PC-9 (cell line): ENCODE measurements at regions not wholly inside any gene's neighbourhood (a gene's known extent, or its start where the extent isn't known, plus 50 kb on each side); places are given as distances from the start of the nearest gene placed in this dataset.

ENCODE experiments used
- BruUV-seq: library from RNA; stranded (reverse); fragments of 400-500 nt; replicated peaks from 2 replicates; lab custom pipeline; 2021; lab: Mats Ljungman, UMichigan
- CTCF ChIA-PET: fragments of 300-600 bp; sonication (Branson Sonifier 250); formaldehyde crosslinking; loops from one replicate; lab custom pipeline; 2022; ENCODE audit warnings: antibody characterized with exemption; lab: Charles Lee
- POLR2A ChIA-PET: fragments of 300-600 bp; sonication (Branson Sonifier 250); formaldehyde crosslinking; loops from one replicate; lab custom pipeline; 2022; ENCODE audit warnings: antibody characterized with exemption; ENCODE audit not compliant: unreplicated experiment; lab: Charles Lee
- DNase-seq, 2 experiments: peaks; one replicate each; pipeline versions ENCODE4 v3.0.0 to v3.0.0-alpha.2; 2015 to 2022; ENCODE audit warnings: mixed read lengths in 1 of 2
- H2AFZ ChIP-seq: fragments of 200-600 bp; sonication (generic); 2 replicates; pipeline ENCODE4 v1.8.1; 2017; ENCODE audit warnings: antibody characterized with exemption
- H3F3A ChIP-seq: fragments of 200-600 bp; sonication (generic); 2 replicates; pipeline ENCODE4 v1.8.1; 2017; ENCODE audit warnings: antibody characterized with exemption, mild to moderate bottlenecking, low read depth; ENCODE audit not compliant: insufficient read depth
- H3K27ac ChIP-seq: fragments of 200-600 bp; sonication (generic); 2 replicates; pipeline ENCODE4 v1.6.1; 2016; ENCODE audit warnings: mixed run types
- H3K27me3 ChIP-seq: fragments of 200-600 bp; sonication (generic); 2 replicates; pipeline ENCODE4 v1.6.1; 2016; ENCODE audit warnings: low read depth, mixed run types; ENCODE audit not compliant: insufficient read depth
- H3K36me3 ChIP-seq: fragments of 200-600 bp; sonication (generic); 2 replicates; pipeline ENCODE4 v1.6.1; 2016; ENCODE audit warnings: low read depth, mixed run types
- H3K4me1 ChIP-seq: fragments of 200-600 bp; sonication (generic); replicated peaks from 2 replicates; pipeline ENCODE4 v1.6.1; 2016; ENCODE audit warnings: mixed run types; ENCODE audit not compliant: insufficient read depth
- H3K4me2 ChIP-seq: fragments of 200-600 bp; sonication (generic); 2 replicates; pipeline ENCODE4 v1.6.1; 2017; ENCODE audit warnings: mixed run types
- H3K4me3 ChIP-seq: fragments of 200-600 bp; sonication (generic); 2 replicates; pipeline ENCODE4 v1.6.1; 2016; ENCODE audit warnings: mixed run types
- H3K79me2 ChIP-seq: fragments of 200-600 bp; sonication (generic); 2 replicates; pipeline ENCODE4 v1.6.1; 2017; ENCODE audit warnings: low read depth, mixed run types
- H3K9me2 ChIP-seq: fragments of 200-600 bp; sonication (generic); 2 replicates; pipeline ENCODE4 v1.8.1; 2017; ENCODE audit warnings: mild to moderate bottlenecking; ENCODE audit not compliant: insufficient read depth
- H3K9me3 ChIP-seq: fragments of 200-600 bp; sonication (generic); 2 replicates; pipeline ENCODE4 v1.8.1; 2016; ENCODE audit warnings: low read depth; ENCODE audit not compliant: insufficient read depth
- H4K20me1 ChIP-seq: fragments of 200-600 bp; sonication (generic); 2 replicates; pipeline ENCODE4 v1.8.1; 2017; ENCODE audit not compliant: insufficient read depth
- CTCF ChIP-seq: fragments of 200-600 bp; sonication (generic); conservative IDR thresholded peaks from 2 replicates; pipeline ENCODE4 v1.6.1; 2017; ENCODE audit warnings: mixed run types, antibody characterized with exemption, mild to moderate bottlenecking, moderate library complexity
- EZH2 ChIP-seq: fragments of 200-600 bp; sonication (generic); IDR thresholded peaks from 2 replicates; pipeline ENCODE4 v1.8.0; 2017; ENCODE audit warnings: antibody characterized with exemption, low read depth
- intact Hi-C: fragments of 100-400 bp; cut with micrococcal nuclease; formaldehyde crosslinking; loops from one replicate; pipeline ENCODE4 v1.10.0; 2022; ENCODE audit not compliant: unreplicated experiment

GRCh38 chr4:30863021-30863420 is 142.9 kb downstream of the PCDH7 start:
- Histone ChIP-seq H3K9me3 (no peaks in the 10 kb centered on the region), H3K36me3 (no peaks in the 10 kb centered on the region), H3K4me1 (peaks cover 25% of the 10 kb centered on the region), H3K27ac (no peak overlapping the region), H3K4me3 (no peak overlapping the region), H3K9me2 (no peaks in the 10 kb centered on the region), H3K79me2 (no peaks in the 10 kb centered on the region), H2AFZ (no peak overlapping the region), H4K20me1 (no peaks in the 10 kb centered on the region), H3K27me3 (no peaks in the 10 kb centered on the region), H3F3A (peaks cover 23% of the 10 kb centered on the region), H3K4me2 (no peak overlapping the region)
- DNase-seq: no peak
- TF ChIP-seq CTCF (no peak), EZH2 (no peak)
- no TSS peak for BruUV-seq
- CTCF ChIA-PET: no interaction called here
- POLR2A ChIA-PET: interaction anchor here (0.6 kb wide), 1 partner anchor 144 kb away, joined by 11 read pairs; no protein-coding TSS in a partner anchor
- intact Hi-C loops: loop anchor here (10.0 kb wide), 1 partner anchor 108 kb away; no protein-coding TSS in a partner anchor

GRCh38 chr4:30865691-30866090 is 145.5 kb downstream of the PCDH7 start:
- H2AFZ ChIP-seq: peak overlapping the region; percentile 52; the same call in 1 of the 2 replicates
- no peaks in the 10 kb centered on the region for H3K9me3 ChIP-seq
- no TSS peak for BruUV-seq
- CTCF ChIA-PET: no interaction called here
- no peak overlapping the region for H3K4me3 ChIP-seq
- H3K4me2 ChIP-seq: peak overlapping the region; percentile 63
- peak overlapping the region; percentile 75 for H3K27ac ChIP-seq
- 0 out of 2 replicates have a peak, but pooled peaks cover 4% of the 10 kb centered on the region for H3K9me2 ChIP-seq
- POLR2A ChIA-PET: no interaction called here
- no peaks in the 10 kb centered on the region for H3K27me3 ChIP-seq
- TF ChIP-seq CTCF (no peak), EZH2 (no peak)
- intact Hi-C loops: loop anchor here (1.0 to 10.0 kb wide), 4 partner anchors 38 to 147 kb away; no protein-coding TSS in a partner anchor
- no peaks in the 10 kb centered on the region for H3K36me3 ChIP-seq
- H4K20me1 ChIP-seq: no peaks in the 10 kb centered on the region
- DNase-seq: no peak
- H3K4me1 ChIP-seq: peaks cover 34% of the 10 kb centered on the region
- peaks cover 25% of the 10 kb centered on the region for H3F3A ChIP-seq
- H3K79me2 ChIP-seq: no peaks in the 10 kb centered on the region

GRCh38 chr4:30866346-30866745 is 146.2 kb downstream of the PCDH7 start:
- H3K9me3 ChIP-seq: no peaks in the 10 kb centered on the region
- no peak for TF ChIP-seq CTCF
- TF ChIP-seq EZH2: no peak
- 0 out of 2 replicates have a peak overlapping the region, but pooled peaks have one; percentile 52 for H2AFZ ChIP-seq
- H3K9me2 ChIP-seq: 0 out of 2 replicates have a peak, but pooled peaks cover 4% of the 10 kb centered on the region
- peak overlapping the region; percentile 21; the same call in 1 of the 2 replicates for H3K4me3 ChIP-seq
- BruUV-seq: no TSS peak
- H3K27ac ChIP-seq: peak overlapping the region; percentile 75
- intact Hi-C loops: loop anchor here (1.0 to 10.0 kb wide), 4 partner anchors 39 to 148 kb away; no protein-coding TSS in a partner anchor
- ChIA-PET CTCF (no interaction called here), POLR2A (interaction anchor here (0.5 to 0.9 kb wide), 2 partner anchors 7 to 146 kb away, joined by 3 to 5 read pairs; partner anchors contain the start of gene PCDH7)
- H3F3A ChIP-seq: peaks cover 25% of the 10 kb centered on the region
- no peaks in the 10 kb centered on the region for H3K36me3 ChIP-seq
- H3K4me2 ChIP-seq: peak overlapping the region; percentile 63
- H3K79me2 ChIP-seq: no peaks in the 10 kb centered on the region
- DNase-seq: peak in 1 of 2 experiments; percentile 35
- H4K20me1 ChIP-seq: no peaks in the 10 kb centered on the region
- no peaks in the 10 kb centered on the region for H3K27me3 ChIP-seq
- peaks cover 39% of the 10 kb centered on the region for H3K4me1 ChIP-seq
